Activated B cell treated with CpG ODN at 0.5 μM for 24 hours (primary cell): ENCODE measurements at regions not wholly inside any gene's neighbourhood (a gene's known extent, or its start where the extent isn't known, plus 50 kb on each side); places are given as distances from the start of the nearest gene placed in this dataset.

Source experiments
- ATAC-seq: fragments of 200-7000 bp; cut with Tn5 transposase; one replicate; pipeline ENCODE4 v1.10.0; 2021; ENCODE audit warnings: low read depth, mild to moderate bottlenecking, moderate library complexity
- CTCF ChIA-PET: fragments of 350-600 bp; sonication (Branson Sonifier 250); formaldehyde crosslinking; loops from one replicate; lab custom pipeline; 2021; ENCODE audit warnings: antibody characterized with exemption; lab: Charles Lee
- POLR2A ChIA-PET: fragments of 350-600 bp; sonication (Branson Sonifier 250); formaldehyde crosslinking; loops from one replicate; lab custom pipeline; 2021; ENCODE audit warnings: antibody characterized with exemption; lab: Charles Lee
- DNase-seq: peaks from one replicate; pipeline ENCODE4 v3.0.0; 2022
- H3K27ac Mint-ChIP-seq: one replicate; pipeline ENCODE4 v1.8.0; 2020; ENCODE audit warnings: mixed read lengths
- H3K27me3 Mint-ChIP-seq: one replicate; pipeline ENCODE4 v1.8.0; 2021; ENCODE audit warnings: mixed read lengths
- H3K36me3 Mint-ChIP-seq: one replicate; pipeline ENCODE4 v1.8.0; 2021; ENCODE audit warnings: low read depth, mixed read lengths
- H3K4me1 Mint-ChIP-seq: one replicate; pipeline ENCODE4 v1.8.0; 2021; ENCODE audit warnings: mixed read lengths
- H3K4me3 Mint-ChIP-seq: one replicate; pipeline ENCODE4 v1.8.0; 2020; ENCODE audit warnings: mild to moderate bottlenecking, mixed read lengths
- H3K9me3 Mint-ChIP-seq: one replicate; pipeline ENCODE4 v1.8.0; 2020; ENCODE audit warnings: mixed read lengths
- CTCF ChIP-seq: fragments of 200-600 bp; IDR thresholded peaks from one replicate; pipeline ENCODE4 v1.8.0; 2022; ENCODE audit warnings: antibody characterized with exemption, mild to moderate bottlenecking
- intact Hi-C: fragments of 100-400 bp; cut with micrococcal nuclease; formaldehyde crosslinking; loops from one replicate; pipeline ENCODE4 v1.15.1; 2024

- Mint-ChIP-seq H3K4me1 (no peaks in the 10 kb centered on the region), H3K36me3 (no peaks in the 10 kb centered on the region), H3K4me3 (no peak overlapping the region), H3K9me3 (no peaks in the 10 kb centered on the region), H3K27me3 (peaks cover 2% of the 10 kb centered on the region), H3K27ac (no peak overlapping the region)
- ChIA-PET POLR2A (no interaction called here), CTCF (no interaction called here)
- ATAC-seq (no peak), DNase-seq (no peak)
- intact Hi-C loops: no loop called here
- no peak for TF ChIP-seq CTCF
Observed at GRCh38 chr14:66224492-66225178, 261.5 kb upstream of the CCDC196 start.

- DNase-seq (no peak), ATAC-seq (no peak)
- Mint-ChIP-seq H3K36me3 (no peaks in the 10 kb centered on the region), H3K4me3 (no peak overlapping the region), H3K27ac (no peak overlapping the region), H3K4me1 (no peaks in the 10 kb centered on the region), H3K27me3 (peaks cover 4% of the 10 kb centered on the region), H3K9me3 (no peaks in the 10 kb centered on the region)
- intact Hi-C loops: no loop called here
- POLR2A ChIA-PET: no interaction called here
- CTCF ChIA-PET: no interaction called here
- no peak for TF ChIP-seq CTCF
Observed at GRCh38 chr14:66225337-66225736, 260.8 kb upstream of the CCDC196 start.

GRCh38 chr14:66228267-66228970 is 257.8 kb upstream of the CCDC196 start:
- CTCF ChIA-PET: no interaction called here
- POLR2A ChIA-PET: no interaction called here
- ATAC-seq (no peak), DNase-seq (no peak)
- Mint-ChIP-seq H3K9me3 (no peaks in the 10 kb centered on the region), H3K4me1 (peaks cover 10% of the 10 kb centered on the region), H3K4me3 (no peak overlapping the region), H3K27ac (no peak overlapping the region), H3K36me3 (no peaks in the 10 kb centered on the region), H3K27me3 (peaks cover 9% of the 10 kb centered on the region)
- intact Hi-C loops: no loop called here
- no peak for TF ChIP-seq CTCF

GRCh38 chr14:66231820-66232219 is 254.4 kb upstream of the CCDC196 start:
- ATAC-seq: no peak
- CTCF ChIA-PET: no interaction called here

More at GRCh38 chr14:66231820-66232219, 254.4 kb upstream of the CCDC196 start:
- no peak for DNase-seq
- no peak overlapping the region for H3K4me3 Mint-ChIP-seq
- no peaks in the 10 kb centered on the region for H3K9me3 Mint-ChIP-seq
- POLR2A ChIA-PET: interaction anchor here (0.7 kb wide), 1 partner anchor 474 kb away, joined by 3 read pairs; no protein-coding TSS in a partner anchor
- TF ChIP-seq CTCF: no peak
- no peaks in the 10 kb centered on the region for H3K36me3 Mint-ChIP-seq
- intact Hi-C loops: no loop called here
- peaks cover 10% of the 10 kb centered on the region for H3K4me1 Mint-ChIP-seq
- no peak overlapping the region for H3K27ac Mint-ChIP-seq
- peaks cover 15% of the 10 kb centered on the region for H3K27me3 Mint-ChIP-seq
